HG03354 (cell line): ENCODE measurements at regions not wholly inside any gene's neighbourhood (a gene's known extent, or its start where the extent isn't known, plus 50 kb on each side); places are given as distances from the start of the nearest gene placed in this dataset.
"Not testable (repeated sequence)": the region's sequence is repeated elsewhere in the genome, so short reads cannot be mapped to it uniquely, and the experiment has no call there.

ENCODE experiments used
- ATAC-seq: cut with Tn5 transposase; IDR thresholded peaks from one replicate; pipeline ENCODE4 v1.9.1; 2021; ENCODE audit warnings: mild to moderate bottlenecking; ENCODE audit not compliant: unreplicated experiment, poor library complexity, severe bottlenecking

DNA sequence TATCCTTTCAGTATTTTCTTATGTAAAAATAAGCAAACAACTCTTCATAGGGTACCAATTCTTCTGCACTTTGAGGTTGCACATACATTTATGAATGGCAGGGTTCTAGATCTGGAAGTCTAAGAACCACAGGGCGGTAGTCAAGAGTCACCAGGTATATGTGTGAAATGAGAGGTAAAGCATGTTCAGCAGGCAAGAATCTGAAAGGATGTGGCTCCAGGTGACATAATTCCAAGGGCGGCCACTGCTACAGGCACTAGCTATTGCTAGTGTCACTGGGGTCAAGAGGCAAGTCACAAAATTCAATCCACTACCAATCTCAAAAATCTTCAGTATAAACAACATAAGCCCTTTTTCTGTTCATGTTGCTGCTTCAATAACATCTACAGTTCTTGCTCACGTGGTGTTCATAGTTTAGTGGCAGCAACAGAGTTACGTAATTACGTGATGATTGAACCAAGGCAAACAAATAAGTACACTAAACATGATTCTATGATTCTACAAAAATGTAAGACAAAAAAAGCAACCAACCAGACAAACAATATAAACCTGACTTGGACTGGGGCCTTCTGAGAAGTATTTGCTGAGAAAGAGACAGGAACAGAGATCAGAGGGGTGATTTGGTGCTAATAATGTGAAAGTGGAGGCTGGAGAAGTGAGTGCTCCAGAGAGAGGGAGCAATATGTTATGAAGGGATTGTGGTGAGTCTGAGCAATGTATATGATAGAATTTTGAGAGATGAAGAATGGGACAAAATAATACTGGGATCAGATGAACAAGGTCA, 101.7 kb downstream of the NAA11 start:
- ATAC-seq, result no peak

DNA sequence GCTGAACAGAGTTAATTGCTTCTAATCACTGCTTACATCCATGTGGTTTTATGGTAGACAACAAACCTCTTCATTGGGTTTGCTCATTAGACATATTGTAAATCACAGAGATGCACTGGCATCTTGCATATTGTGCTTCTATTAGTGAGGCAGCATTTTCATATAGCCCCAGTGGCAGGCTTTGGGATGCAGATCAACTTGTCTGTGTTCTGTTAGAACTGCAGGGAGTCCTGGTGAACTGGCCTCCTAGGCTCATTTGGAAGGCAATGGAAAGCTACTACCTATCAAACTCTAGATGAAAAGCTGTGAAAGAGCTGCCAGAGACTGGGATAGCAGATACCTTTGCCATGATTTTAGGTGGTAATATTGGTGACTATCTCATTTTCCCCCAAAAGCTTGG, 108.8 kb downstream of the NAA11 start:
- ATAC-seq, result no peak

DNA sequence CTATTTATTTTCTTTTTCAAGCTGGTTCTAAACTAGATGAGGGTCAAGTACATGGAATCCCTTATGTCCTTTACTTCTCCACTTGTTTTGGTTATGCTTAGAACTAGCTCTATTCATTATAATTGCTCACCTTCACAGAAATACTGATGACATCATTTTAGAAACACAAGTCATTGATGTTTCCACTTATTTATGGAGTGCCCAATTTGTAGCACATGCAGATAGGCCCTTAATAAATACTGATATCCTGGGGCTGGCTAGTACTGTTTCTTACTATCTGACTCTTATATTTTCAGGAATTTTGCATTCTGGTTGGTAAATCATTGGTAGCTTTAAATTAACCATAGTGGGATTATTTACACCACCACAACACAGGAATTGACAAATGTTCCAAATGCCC, 112.2 kb downstream of the NAA11 start:
- no peak for ATAC-seq

DNA sequence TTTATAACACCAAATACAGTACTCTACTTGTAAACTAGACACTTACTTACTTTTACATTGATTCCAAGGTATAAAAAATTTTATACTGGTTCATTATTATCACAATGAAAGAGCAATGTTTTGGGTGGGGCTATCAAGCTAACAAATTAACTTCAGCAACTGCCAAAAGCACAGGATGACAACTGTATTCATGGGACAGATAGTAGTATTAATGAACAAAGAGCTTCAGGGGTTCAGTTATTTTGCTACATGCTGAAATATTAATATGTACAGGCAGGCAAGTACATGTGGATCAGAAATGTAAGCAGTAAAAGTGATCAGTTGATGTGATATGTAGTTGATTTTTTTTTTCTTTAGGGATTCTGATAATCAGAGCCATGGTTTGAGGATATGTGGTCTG, 112.9 kb downstream of the NAA11 start:
- no peak for ATAC-seq

DNA sequence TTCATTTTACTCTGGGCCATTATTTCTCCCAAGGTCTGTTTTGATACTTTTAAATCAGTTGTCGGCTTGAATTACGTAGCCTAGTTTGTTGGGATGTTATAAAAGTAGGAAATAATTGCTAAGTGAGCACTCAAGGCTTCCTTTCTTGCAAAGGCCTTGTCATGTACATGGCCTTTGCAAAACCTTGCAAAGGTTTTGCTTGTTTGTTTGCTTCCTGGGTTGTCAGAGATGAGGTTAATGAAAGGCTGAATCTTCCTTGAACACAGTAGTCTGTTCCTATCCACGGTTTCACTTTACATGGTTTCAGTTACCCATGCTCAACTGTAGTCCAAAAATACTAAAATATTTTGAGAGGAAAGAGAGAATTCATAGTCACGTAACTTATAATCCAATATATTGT, 113.5 kb downstream of the NAA11 start:
- ATAC-seq, result no peak

DNA sequence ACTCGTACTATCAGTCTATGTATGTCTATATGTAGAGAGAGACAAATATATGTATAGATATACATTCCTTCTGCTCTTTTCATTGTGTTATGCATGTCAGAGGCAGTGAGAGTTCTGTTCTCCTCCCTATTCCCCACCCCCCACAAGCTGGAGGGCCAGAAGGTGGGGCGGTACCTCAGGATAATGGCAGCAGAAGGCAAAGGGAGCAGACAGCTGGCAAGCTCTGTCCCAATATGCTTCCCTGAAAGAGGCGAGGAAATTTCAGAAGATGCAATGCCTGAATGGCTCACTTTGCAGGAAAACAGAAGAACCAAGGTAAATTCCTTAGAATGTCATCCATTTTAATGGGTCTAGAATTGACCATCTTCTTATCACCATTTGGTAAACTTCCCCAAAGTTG, 114.4 kb downstream of the NAA11 start:
- no peak for ATAC-seq

DNA sequence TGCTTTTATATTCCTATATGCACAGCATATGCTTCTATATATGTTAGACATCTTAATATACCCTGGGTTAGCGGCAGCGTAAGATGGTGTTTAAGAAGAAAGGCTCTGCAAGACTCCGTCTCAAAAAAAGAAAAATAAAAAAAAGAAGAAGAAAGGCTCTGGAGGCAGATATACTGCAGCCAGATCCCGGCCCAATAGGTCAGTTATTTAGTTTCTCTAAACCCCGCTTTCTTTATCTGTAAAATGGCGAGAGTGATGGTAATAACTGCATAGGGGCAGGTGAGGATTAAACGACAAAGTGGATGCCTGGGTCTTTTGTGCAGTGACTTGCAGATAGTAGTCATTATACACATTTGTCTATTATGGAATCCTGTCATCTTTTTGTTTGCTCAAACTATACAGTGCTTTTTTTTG, 115.2 kb downstream of the NAA11 start:
- no peak for ATAC-seq

DNA sequence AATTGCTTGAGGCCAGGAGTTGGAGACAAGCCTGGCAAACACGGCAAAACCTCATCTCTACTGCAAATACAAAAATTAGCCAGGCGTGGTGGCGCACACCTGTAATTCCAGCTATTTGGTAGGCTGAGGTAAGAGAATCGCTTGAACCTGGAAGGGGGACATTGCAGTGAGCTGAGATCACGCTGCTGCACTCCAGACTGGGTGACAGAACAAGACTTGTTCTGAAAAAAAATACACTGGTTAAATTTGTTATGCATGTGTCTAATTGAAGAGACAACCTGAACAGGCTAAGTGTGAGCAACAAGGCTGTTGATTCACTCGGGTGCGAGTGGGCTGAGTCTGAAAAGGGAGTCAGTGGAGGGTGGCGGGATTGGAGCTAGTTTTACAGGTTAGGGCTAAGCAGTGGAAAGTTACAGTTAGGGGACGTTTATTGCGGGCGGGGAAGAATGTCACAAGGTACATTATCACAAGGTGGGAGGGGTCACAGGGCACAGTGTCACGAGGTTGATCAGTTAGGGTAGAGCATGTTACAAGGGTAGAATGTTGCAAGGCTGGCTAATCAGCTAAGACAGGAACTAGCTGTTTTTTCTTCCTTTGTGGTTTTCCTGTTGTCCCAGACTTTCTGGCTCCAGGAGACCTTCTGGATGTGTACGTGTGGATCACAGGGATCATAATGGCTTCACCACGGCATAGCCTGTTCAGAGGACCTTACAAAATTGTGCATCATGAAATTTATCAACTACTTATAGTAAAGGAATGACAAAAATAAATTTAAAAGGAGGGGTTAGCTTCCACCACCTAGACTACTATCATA, 115.8 kb downstream of the NAA11 start:
- no peak for ATAC-seq

DNA sequence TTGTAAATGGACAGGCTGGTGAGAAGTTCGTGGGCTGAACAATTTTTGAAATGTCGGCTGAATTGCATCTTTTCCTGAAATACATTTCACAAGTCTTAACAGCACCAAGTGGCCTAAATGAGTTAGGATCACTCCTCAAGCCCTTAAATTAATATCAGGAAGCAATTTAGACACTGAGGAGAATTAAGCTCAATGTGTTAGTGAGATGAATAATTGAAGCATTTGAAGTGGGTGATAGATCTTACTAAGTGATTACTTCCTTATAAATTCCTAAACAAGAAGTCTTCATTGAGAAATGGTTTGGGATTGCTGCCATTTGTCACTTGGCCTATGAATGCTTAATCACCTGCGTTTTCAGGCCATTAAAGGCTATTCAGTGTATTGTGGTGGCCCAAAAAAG, 116.8 kb downstream of the NAA11 start:
- no peak for ATAC-seq

DNA sequence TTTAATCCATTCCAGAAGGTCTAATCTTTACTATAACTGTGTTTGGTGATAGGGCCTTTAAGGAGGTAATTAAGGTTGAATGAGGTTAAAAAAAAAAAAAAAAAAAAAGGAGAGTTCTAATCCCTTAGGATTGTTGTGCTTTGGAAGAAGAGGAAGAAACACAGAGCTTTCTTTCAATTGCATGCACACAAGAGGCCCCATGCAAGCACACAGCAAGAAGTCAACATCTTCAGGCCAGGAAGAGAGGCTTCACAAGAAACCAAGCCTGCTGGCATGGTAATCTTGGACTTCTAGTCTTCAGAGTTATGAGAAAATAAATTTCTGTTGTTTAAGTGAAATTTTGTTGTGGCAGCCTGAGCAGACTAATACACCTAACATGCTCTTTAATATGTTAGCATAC, 118.6 kb downstream of the NAA11 start:
- no peak for ATAC-seq

DNA sequence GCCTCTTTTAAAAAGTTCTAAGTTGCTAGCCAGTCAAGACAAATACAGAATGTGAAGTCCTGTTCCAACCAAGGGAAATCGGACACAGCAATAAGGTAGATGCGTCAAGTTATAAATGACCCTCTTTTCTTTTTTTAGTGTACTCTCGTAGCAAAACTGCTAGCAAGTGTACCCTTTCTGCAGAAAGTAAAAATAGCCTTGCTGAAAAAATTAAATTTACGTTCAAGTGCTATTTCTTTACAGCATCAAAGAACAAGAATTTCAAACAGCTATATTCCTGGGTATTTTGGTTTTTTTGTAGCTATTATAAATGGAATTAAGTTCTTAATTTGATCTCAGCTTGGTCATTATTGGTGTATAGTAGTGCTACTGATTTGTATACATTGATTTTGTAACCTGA, 119.2 kb downstream of the NAA11 start:
- ATAC-seq, result no peak

DNA sequence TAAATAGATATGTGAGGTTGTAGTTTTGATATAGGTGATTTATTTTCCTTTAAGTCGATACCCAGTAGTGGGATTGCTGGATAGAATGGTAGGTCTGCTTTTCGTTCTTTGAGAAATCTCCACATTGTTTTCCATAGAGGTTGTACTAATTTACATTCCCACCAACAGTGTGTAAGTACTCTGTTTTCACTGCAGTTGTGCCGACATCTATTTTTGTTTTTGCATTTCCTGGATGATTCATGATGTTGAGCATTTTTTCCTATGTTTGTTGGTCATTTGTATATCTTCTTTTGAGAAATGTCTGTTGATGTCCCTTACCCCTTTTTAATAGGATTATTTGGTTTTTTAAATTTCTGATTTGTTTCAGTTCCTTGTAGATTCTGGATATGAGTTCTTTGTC, 120.7 kb downstream of the NAA11 start:
- no peak for ATAC-seq

DNA sequence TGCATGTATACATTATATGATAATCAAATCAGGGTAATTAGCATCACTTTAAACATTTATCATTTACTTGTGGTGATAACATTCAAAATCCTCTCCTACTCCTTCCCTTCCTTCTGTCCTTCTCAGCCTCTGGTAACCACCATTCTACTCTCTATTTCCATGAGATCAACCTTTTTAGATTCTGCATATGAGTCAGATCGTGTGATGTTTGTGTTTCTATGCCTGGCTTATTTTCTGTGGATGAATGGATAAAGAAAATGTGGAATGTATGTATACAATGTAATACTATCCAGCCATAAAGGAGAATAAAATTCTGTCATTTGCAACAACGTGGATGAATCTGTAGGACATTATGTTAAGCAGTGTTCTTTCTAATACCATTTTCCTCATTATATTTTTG, 123.9 kb downstream of the NAA11 start:
- ATAC-seq, result no peak

DNA sequence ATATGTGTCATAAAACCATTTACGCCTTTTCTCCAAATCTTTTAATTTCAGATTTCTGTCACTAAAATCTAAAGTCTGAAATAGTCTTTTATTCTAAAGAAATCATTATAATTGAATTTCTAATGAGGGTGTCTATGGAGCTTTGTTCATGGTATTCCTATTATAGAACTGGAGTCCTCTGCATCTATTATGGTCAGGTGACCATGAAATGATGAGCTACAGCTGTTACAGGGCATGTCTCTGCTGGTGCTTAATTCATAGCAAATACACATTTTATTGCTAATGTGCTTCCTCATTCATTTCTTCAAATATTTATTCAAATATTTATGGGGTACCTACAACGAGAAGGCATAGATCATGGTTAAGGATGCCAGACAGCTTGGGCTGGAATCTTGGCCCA, 126.1 kb downstream of the NAA11 start:
- ATAC-seq, result no peak

DNA sequence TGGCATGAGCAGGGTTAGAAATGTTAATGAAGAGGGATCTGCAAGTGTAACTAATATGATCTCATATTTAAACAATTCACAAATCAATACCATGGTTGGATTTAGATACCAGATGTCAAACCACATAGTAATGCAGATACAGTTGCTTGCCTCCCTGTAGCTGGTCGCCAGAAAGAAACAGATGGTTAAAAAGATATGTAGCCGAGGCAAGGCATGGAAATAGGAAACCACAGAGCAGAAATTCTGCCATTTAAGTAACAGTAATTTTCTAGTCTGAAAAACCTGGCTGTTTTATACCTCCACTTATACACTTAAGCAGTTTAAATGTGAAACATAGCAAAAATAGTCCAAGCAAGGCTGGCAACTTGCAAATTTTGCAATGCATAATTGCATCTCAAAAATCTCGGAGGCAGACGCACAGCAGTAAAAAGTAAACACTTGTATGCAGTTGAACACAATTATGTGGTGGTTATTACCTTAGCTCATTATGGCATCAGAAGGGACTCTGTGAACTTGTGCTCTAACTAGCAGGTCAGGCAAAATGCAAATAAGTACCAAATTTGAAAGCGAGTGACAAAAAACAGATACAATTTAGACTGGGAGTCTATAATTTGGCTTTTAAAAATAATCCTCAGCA, 126.8 kb downstream of the NAA11 start:
- no peak for ATAC-seq

DNA sequence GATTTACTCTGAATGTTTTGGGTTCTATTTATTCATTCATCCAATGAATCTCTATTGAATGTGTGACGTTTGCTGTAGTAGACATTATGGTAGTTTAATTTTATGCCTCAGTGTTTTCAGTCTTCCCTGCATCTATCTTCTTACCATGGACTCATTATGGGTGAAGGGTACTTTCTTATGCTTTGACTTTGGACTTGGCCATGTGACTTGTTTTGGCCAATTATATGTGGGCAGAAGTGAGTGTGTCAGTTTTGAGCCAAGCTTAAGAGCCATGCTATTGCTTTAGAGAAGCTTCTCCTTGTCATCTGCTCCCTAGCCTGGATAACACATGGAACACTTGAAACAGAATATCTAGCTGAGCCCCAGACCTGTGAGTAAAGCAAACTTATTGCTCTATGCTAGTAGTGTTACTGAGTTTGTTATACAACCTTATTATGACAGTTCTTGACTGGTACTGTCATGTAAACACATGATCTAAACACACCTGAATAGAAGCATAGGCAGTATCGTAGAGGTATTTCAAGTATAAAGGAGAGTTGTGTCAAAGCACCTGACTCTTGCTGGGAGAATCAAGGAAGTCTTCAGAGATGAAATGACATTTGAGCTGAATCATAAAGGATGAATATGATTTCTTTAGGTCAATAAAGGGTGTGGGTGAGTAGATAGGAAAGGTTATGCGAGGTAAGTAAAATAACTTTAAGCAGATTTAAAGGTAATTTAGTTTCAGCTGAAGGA, 128.4 kb downstream of the NAA11 start:
- ATAC-seq, result no peak

DNA sequence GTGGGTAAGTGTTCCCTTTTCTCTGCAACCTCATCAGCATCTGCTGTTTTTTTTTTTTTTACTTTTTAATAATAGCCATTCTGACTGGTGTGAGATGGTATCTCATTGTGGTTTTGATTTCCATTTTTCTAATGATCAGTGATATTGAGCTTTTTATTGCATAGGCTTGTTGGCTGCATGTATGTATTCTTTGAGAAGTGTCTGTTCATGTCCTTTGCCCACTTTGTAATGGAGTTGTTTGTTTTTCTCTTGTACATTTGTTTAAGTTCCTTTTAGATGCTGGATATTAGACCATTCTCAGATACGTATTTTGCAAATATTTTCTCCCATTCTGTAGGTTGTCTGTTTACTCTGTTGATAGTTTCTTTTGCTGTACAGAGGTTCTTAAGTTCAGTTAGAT, 134.6 kb downstream of the NAA11 start:
- not testable (repeated sequence) for ATAC-seq

DNA sequence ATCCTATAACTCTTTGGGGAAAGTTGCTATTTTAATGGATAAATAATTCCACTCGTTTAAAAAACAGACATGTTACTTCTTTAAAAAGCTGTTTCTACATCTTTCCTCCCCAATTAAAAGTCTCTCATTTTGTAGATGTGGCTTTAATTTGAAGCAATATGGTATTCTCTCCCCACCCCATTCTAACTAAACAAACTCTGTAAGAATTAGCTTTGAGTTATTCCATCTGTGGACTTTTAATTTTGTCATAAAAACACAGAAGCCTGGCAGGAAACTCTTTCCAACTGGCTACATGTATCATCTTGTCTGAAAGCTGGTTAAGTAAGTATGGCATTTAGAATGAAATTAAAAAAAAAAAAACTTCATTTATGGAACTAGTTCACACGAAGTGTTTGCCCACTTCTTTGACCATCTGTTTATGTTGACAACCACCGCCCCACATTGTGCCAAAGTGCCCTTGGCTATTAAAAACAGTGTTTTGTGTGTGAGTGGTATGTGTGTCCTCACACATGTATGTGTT, 140.3 kb downstream of the NAA11 start:
- ATAC-seq, result no peak

DNA sequence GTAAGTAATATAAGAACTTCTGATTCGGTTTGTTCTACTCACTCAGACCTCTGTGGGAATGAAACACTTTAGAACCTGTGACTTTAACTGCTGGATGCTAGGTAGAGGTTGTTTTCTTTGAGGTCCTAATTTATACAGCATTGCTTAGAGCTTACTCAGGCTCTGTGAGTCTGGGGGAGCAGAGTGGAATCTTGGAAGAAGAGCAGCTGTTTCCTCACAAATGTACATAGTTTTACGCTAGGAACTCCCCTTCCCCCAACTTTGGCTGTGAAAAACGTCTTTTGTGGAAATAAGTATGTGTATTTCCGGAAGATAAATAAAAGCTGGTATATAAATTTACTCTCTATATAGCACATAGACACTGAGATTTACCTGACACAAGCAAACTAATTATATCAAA, 141.4 kb downstream of the NAA11 start:
- ATAC-seq, result no peak

DNA sequence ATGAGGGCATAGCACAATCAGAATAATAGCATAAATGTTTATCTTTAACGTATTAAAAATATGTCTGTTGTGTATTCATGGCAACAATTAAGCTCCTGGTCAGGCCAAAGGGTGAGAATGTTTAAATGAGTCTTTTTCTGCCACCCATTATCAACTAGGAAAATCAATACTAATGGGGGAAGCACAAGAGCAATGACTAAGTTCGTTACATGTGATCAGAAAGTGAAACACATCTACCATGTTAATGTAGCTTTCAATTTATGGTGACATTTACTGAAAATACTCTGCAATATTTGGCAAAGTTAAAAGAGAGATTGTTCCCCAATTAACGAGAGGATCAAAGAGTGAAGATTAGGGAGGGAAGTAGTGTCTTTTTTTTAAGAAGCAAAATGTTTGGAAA, 143.7 kb downstream of the NAA11 start:
- ATAC-seq, result no peak
